K562 (cell line): ENCODE measurements at regions not wholly inside any gene's neighbourhood (a gene's known extent, or its start where the extent isn't known, plus 50 kb on each side); places are given as distances from the start of the nearest gene placed in this dataset.
"Not testable (repeated sequence)": the region's sequence is repeated elsewhere in the genome, so short reads cannot be mapped to it uniquely, and the experiment has no call there.

Source experiments
- ATAC-seq: fragments of 200-7000 bp; cut with Tn5 transposase; 3 replicates; pipeline ENCODE4 v1.9.1; 2020; ENCODE audit warnings: moderate library complexity
- BruUV-seq: library from RNA; stranded (reverse); fragments of 400-500 nt; replicated peaks from 2 replicates; lab custom pipeline; 2021; lab: Mats Ljungman, UMichigan
- CTCF ChIA-PET: fragments of 300-600 bp; formaldehyde crosslinking; extraction: SDS; loops from one replicate; lab custom pipeline; 2021; ENCODE audit warnings: low intra/inter-chr PET ratio; lab: Yijun Ruan, JAX
- POLR2A ChIA-PET: fragments of 300-600, 350-650 bp; sonication (Branson Sonifier 250); formaldehyde crosslinking; extraction: SDS; loops from one replicate; lab custom pipeline; 2021; ENCODE audit warnings: antibody characterized with exemption, inconsistent platforms; lab: Yijun Ruan, JAX
- DNase-seq, 4 experiments: peaks; one replicate each; pipeline versions ENCODE4 v3.0.0 to v3.0.0-alpha.2; 2011 to 2018; ENCODE audit warnings: low spot score in 3 of 4, mixed read lengths in 3 of 4; ENCODE audit errors: extremely low read depth in 1 of 4
- FAIRE-seq: peaks from 2 replicates; lab custom pipeline; 2011; peaks lifted over from hg19 to GRCh38; lab: Jason Lieb, UNC
- H2AFZ ChIP-seq: 2 replicates; pipeline ENCODE4 v1.6.0; 2011; ENCODE audit warnings: low read depth, low read length, control low read depth, inconsistent platforms
- H3K27ac ChIP-seq: fragments of 200-600 bp; 3 replicates; pipeline ENCODE4 v1.8.0; 2011; ENCODE audit warnings: low read depth, mild to moderate bottlenecking, control low read depth, inconsistent platforms, low read length, moderate library complexity, mixed read lengths; ENCODE audit errors: extremely low read depth
- H3K27me3 ChIP-seq, 2 experiments: fragments of 300-600 bp in 1 of 2; 2 replicates in 1 of 2; 3 replicates in 1 of 2; pipeline versions ENCODE4 v1.6.0 to v1.8.0; 2011; ENCODE audit warnings: inconsistent platforms in 2 of 2, low read length in 2 of 2, mild to moderate bottlenecking in 1 of 2, mixed read lengths in 1 of 2, moderate library complexity in 1 of 2; ENCODE audit not compliant: control insufficient read depth in 2 of 2, insufficient read depth in 2 of 2
- H3K36me3 ChIP-seq: fragments of 300-600 bp; 3 replicates; pipeline ENCODE4 v1.8.0; 2011; ENCODE audit warnings: mild to moderate bottlenecking, low read length, inconsistent platforms; ENCODE audit not compliant: control insufficient read depth, insufficient read depth
- H3K4me1 ChIP-seq, 2 experiments: fragments of 200-600 bp in 1 of 2; replicated peaks in 1 of 2; 2 replicates in 1 of 2; 3 replicates in 1 of 2; pipeline versions ENCODE4 v1.5.1 to v1.8.0; 2011; ENCODE audit warnings: inconsistent platforms in 2 of 2, low read length in 2 of 2, mild to moderate bottlenecking in 1 of 2, mixed read lengths in 1 of 2, moderate library complexity in 1 of 2; ENCODE audit not compliant: control insufficient read depth in 2 of 2, insufficient read depth in 2 of 2
- H3K4me2 ChIP-seq: 2 replicates; pipeline ENCODE4 v1.6.1; 2011; ENCODE audit warnings: low read length, control low read depth, inconsistent platforms, mixed read lengths; ENCODE audit not compliant: insufficient read depth
- H3K4me3 ChIP-seq: fragments of 200-600 bp; sonication (generic), shearing (Covaris generic); 2 replicates; pipeline ENCODE4 v1.5.1; 2016; ENCODE audit warnings: control low read depth, inconsistent platforms
- H3K79me2 ChIP-seq: fragments of 200-600 bp; 3 replicates; pipeline ENCODE4 v1.8.0; 2011; ENCODE audit warnings: low read length, inconsistent platforms; ENCODE audit not compliant: control insufficient read depth, insufficient read depth
- H3K9ac ChIP-seq, 2 experiments: 2 replicates each; pipeline versions ENCODE4 v1.6.0 to v1.6.1; 2011; ENCODE audit warnings: low read depth in 2 of 2, low read length in 2 of 2, control low read depth in 1 of 2, inconsistent platforms in 1 of 2, mild to moderate bottlenecking in 1 of 2, mixed read lengths in 1 of 2; ENCODE audit not compliant: insufficient read depth in 1 of 2
- H3K9me1 ChIP-seq: one replicate; pipeline ENCODE4 v1.6.0; 2011; ENCODE audit warnings: inconsistent platforms, mild to moderate bottlenecking, low read length, moderate library complexity; ENCODE audit not compliant: control insufficient read depth, insufficient read depth
- H3K9me3 ChIP-seq: replicated peaks from 2 replicates; pipeline ENCODE4 v1.5.1; 2011; ENCODE audit warnings: low read depth, low read length, inconsistent platforms; ENCODE audit not compliant: control insufficient read depth, insufficient read depth
- H4K20me1 ChIP-seq: replicated peaks from 2 replicates; pipeline ENCODE4 v1.6.1; 2011; ENCODE audit warnings: low read length, inconsistent platforms, mixed read lengths; ENCODE audit not compliant: control insufficient read depth, insufficient read depth
- ATF3 ChIP-seq, 2 experiments: fragments of 450-650 bp in 1 of 2; sonication (generic) in 1 of 2; formaldehyde crosslinking in 1 of 2; IDR thresholded peaks in 1 of 2; conservative IDR thresholded peaks in 1 of 2; 2 replicates each; pipeline versions ENCODE4 v1.6.1 to v1.8.1; 2016 to 2023; ENCODE audit warnings: mild to moderate bottlenecking in 2 of 2, moderate library complexity in 2 of 2, inconsistent platforms in 1 of 2, missing genetic modification reagents in 1 of 2
- CBX1 ChIP-seq: sonication (generic); IDR thresholded peaks from 2 replicates; pipeline ENCODE4 v1.6.1; 2016; ENCODE audit warnings: antibody characterized with exemption, low read depth, mild to moderate bottlenecking
- CEBPG ChIP-seq, 3 experiments: fragments of 200-800 bp in 1 of 3; sonication (Bioruptor generic) in 1 of 3; sonication (generic) in 1 of 3; formaldehyde crosslinking in 1 of 3; IDR thresholded peaks in 2 of 3; conservative IDR thresholded peaks in 1 of 3; 2 replicates each; pipeline versions ENCODE4 v1.6.1 to v1.8.0; 2016 to 2022; ENCODE audit warnings: missing compliant biosample characterization in 2 of 3, missing genetic modification characterization in 2 of 3, mild to moderate bottlenecking in 1 of 3, missing genetic modification reagents in 1 of 3
- EWSR1 ChIP-seq: fragments of 450-650 bp; IDR thresholded peaks from 2 replicates; pipeline ENCODE4 v1.6.1; 2018; ENCODE audit warnings: borderline replicate concordance, mild to moderate bottlenecking, low read depth, moderate library complexity; ENCODE audit not compliant: partially characterized antibody
- JUND ChIP-seq, 2 experiments: IDR thresholded peaks; 2 replicates in 1 of 2; 3 replicates in 1 of 2; pipeline ENCODE4 v1.6.1; 2011; ENCODE audit warnings: borderline replicate concordance in 2 of 2, low read depth in 2 of 2, low read length in 2 of 2, improper control_type of control experiment in 1 of 2, missing biosample characterization in 1 of 2, missing genetic modification characterization in 1 of 2, missing genetic modification reagents in 1 of 2
- ZBTB11 ChIP-seq, 3 experiments: fragments of 200-800 bp in 1 of 3; fragments of 250-450 bp in 1 of 3; fragments of 450-650 bp in 1 of 3; sonication (Bioruptor Pico) in 1 of 3; sonication (Bioruptor generic) in 1 of 3; formaldehyde crosslinking in 1 of 3; IDR thresholded peaks; 2 replicates each; pipeline versions ENCODE4 v1.6.1 to v1.8.0; 2016 to 2022; ENCODE audit warnings: mild to moderate bottlenecking in 2 of 3, missing genetic modification characterization in 2 of 3, missing compliant biosample characterization in 1 of 3, moderate library complexity in 1 of 3
- ZFP36 ChIP-seq: fragments of 150-350 bp; IDR thresholded peaks from 2 replicates; pipeline ENCODE4 v1.6.1; 2018; ENCODE audit warnings: low read length, low read depth; ENCODE audit not compliant: partially characterized antibody
- WGBS: fragments of 100-300 bp; shearing (Covaris generic); methylation state at CpG from one replicate; pipeline ENCODE4 v1.1.6; 2016; ENCODE audit warnings: low coverage, mixed read lengths; ENCODE audit not compliant: insufficient coverage; ENCODE audit errors: missing lambda C conversion rate; 5-methylcytosine and 5-hydroxymethylcytosine counted together
- in situ Hi-C: fragments of 300-500 bp; cut with MboI; formaldehyde crosslinking; loops from 4 replicates; pipeline ENCODE4 v1.15.0; 2018; ENCODE audit warnings: inconsistent platforms, mixed read lengths
- intact Hi-C: fragments of 100-400 bp; cut with micrococcal nuclease; formaldehyde crosslinking; loops from 2 replicates; pipeline ENCODE4 v1.14.2; 2022

GRCh38 chr7:153569520-153569919, 482.7 kb upstream of the DPP6 start:
- H3K9me3 ChIP-seq; H3K4me1 ChIP-seq; H3K79me2 ChIP-seq; in situ Hi-C loops; H3K27me3 ChIP-seq; H3K9ac ChIP-seq; H3K27ac ChIP-seq; H2AFZ ChIP-seq; POLR2A ChIA-PET; FAIRE-seq; CTCF ChIA-PET; H3K4me3 ChIP-seq; DNase-seq; H3K4me2 ChIP-seq; H3K9me1 ChIP-seq; intact Hi-C loops; ATAC-seq; BruUV-seq; H3K36me3 ChIP-seq; H4K20me1 ChIP-seq; TF ChIP-seq ATF3 (CRISPR knock-in tag; conservative IDR thresholded peaks at IDR 0.05); CEBPG (CRISPR knock-in tag; IDR thresholded peaks at IDR 0.05): not testable (repeated sequence)
- TF ChIP-seq ATF3 (IDR thresholded peaks at IDR 0.05) (peak; percentile 55), CEBPG (tag; conservative IDR thresholded peaks at IDR 0.05 in 1 of 2, IDR thresholded peaks at IDR 0.05 in 1 of 2) (peak in 1 of 2 experiments; percentile 62; a peak in 1 of 4 replicates)
- 6% methylated on average over 1 of the region's 1 CpG for WGBS

GRCh38 chr7:153576096-153576495, 476.1 kb upstream of the DPP6 start:
- Histone ChIP-seq H3K36me3 (no peaks in the 10 kb centered on the region), H3K9me1 (no peaks in the 10 kb centered on the region), H4K20me1 (no peaks in the 10 kb centered on the region), H3K4me3 (no peak overlapping the region), H3K27me3 (no peaks in the 10 kb centered on the region), H2AFZ (no peak overlapping the region), H3K9ac (no peak overlapping the region), H3K9me3 (peaks cover 2% of the 10 kb centered on the region; the same call in 1 of the 2 replicates), H3K79me2 (no peaks in the 10 kb centered on the region), H3K27ac (no peak overlapping the region), H3K4me1 (no peaks in the 10 kb centered on the region), H3K4me2 (no peak overlapping the region)
- no peak for ATAC-seq
- 0% methylated on average over 1 of the region's 1 CpG for WGBS
- DNase-seq, result no peak
- ChIA-PET CTCF (no interaction called here), POLR2A (no interaction called here)
- in situ Hi-C loops (no loop called here), intact Hi-C loops (no loop called here)
- BruUV-seq, result no TSS peak
- no peak for FAIRE-seq
- TF ChIP-seq ZFP36 (peak; percentile 96), ZBTB11 (CRISPR knock-in tag; IDR thresholded peaks at IDR 0.05) (no peak), JUND (IDR thresholded peaks at IDR 0.05; ENCODE audit: borderline replicate concordance, low read depth, low read length) (no peak), JUND (tag; IDR thresholded peaks at IDR 0.05; ENCODE audit: borderline replicate concordance, low read depth, low read length) (no peak), CBX1 (peak; percentile 56; the same call in 1 of the 2 replicates), EWSR1 (no peak)
